ENCODE measurements at regions not wholly inside any gene's neighbourhood (a gene's known extent, or its start where the extent isn't known, plus 50 kb on each side); places are given as distances from the start of the nearest gene placed in this dataset.

- whole genome bisulfite sequencing (ENCODE audit: extremely low coverage, insufficient read length, low lambda C conversion rate): no CpG with 5 or more reads among the region's 4 CpGs
Observed at GRCh38 chr2:8427211-8427610, 254.6 kb upstream of the ID2 start.

More at GRCh38 chr2:8427211-8427610, 254.6 kb upstream of the ID2 start:
- no peak for DNase-seq
- no peak overlapping the region for H3K9ac ChIP-seq (ENCODE audit: extremely low read depth, insufficient read length, low read length)
- Mint-ChIP-seq H3K4me3 (no peak overlapping the region), H3K27me3 (ENCODE audit: low read depth) (no peaks in the 10 kb centered on the region; the same call in 1 of the 2 replicates), H3K9me3 (peaks cover 0 to 2% of the 10 kb centered on the region in 2 experiments; a peak in 1 of 5 replicates), H3K36me3 (ENCODE audit: insufficient read depth in 1 of 3, low read depth in 3 of 3) (peaks cover 0 to 12% (median 5%) of the 10 kb centered on the region in 3 experiments; a peak in 4 of 7 replicates), H3K27ac (no peak overlapping the region), H3K4me1 (peaks cover 6 to 9% of the 10 kb centered on the region in 2 experiments; a peak in 3 of 4 replicates)
- H3T11ph ChIP-seq (ENCODE audit: low read length): no peak overlapping the region
- H3K4ac ChIP-seq (ENCODE audit: low read depth, low read length): no peak overlapping the region
- H3K23me2 ChIP-seq (ENCODE audit: insufficient read length, low read depth, low read length, poor library complexity, severe bottlenecking): no peaks in the 10 kb centered on the region
- H3K18ac ChIP-seq (ENCODE audit: insufficient read length, low read depth, low read length): no peak overlapping the region
- TF ChIP-seq, protein P1, sequence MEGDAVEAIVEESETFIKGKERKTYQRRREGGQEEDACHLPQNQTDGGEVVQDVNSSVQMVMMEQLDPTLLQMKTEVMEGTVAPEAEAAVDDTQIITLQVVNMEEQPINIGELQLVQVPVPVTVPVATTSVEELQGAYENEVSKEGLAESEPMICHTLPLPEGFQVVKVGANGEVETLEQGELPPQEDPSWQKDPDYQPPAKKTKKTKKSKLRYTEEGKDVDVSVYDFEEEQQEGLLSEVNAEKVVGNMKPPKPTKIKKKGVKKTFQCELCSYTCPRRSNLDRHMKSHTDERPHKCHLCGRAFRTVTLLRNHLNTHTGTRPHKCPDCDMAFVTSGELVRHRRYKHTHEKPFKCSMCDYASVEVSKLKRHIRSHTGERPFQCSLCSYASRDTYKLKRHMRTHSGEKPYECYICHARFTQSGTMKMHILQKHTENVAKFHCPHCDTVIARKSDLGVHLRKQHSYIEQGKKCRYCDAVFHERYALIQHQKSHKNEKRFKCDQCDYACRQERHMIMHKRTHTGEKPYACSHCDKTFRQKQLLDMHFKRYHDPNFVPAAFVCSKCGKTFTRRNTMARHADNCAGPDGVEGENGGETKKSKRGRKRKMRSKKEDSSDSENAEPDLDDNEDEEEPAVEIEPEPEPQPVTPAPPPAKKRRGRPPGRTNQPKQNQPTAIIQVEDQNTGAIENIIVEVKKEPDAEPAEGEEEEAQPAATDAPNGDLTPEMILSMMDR (conservative IDR thresholded peaks at IDR 0.05): no peak
- H2BK12ac ChIP-seq (ENCODE audit: insufficient read length, low read depth, low read length): no peak overlapping the region
- no peak overlapping the region for H3K14ac ChIP-seq (ENCODE audit: insufficient read depth, low read length)
- no peaks in the 10 kb centered on the region for H3K27me3 ChIP-seq (ENCODE audit: insufficient read depth, low read length)
- no peak overlapping the region for H3K23ac ChIP-seq (ENCODE audit: insufficient read length, low read depth, low read length)
- H4K20me1 ChIP-seq (ENCODE audit: control insufficient read depth, insufficient read depth, insufficient read length): no peaks in the 10 kb centered on the region
- no peak overlapping the region for H3K27ac ChIP-seq (ENCODE audit: insufficient read length, low read depth, low read length)
- no peak overlapping the region for H2BK120ac ChIP-seq (ENCODE audit: low read depth, low read length, poor library complexity, severe bottlenecking)
- H2AK5ac ChIP-seq (ENCODE audit: insufficient read length, low read length): no peak overlapping the region
- H2BK5ac ChIP-seq (ENCODE audit: insufficient read length, low read length): no peak overlapping the region
- no peak overlapping the region for H2AFZ ChIP-seq (ENCODE audit: low read length)
- H4K5ac ChIP-seq (ENCODE audit: insufficient read length, low read depth, low read length): no peak overlapping the region
- H4K8ac ChIP-seq (replicated peaks; ENCODE audit: insufficient read length, low read depth, low read length): no peak overlapping the region
- no peaks in the 10 kb centered on the region for H3K4me1 ChIP-seq (ENCODE audit: insufficient read depth, low read length)
- H3K79me2 ChIP-seq (ENCODE audit: insufficient read depth, low read length): no peaks in the 10 kb centered on the region
- no peak overlapping the region for H2BK20ac ChIP-seq (ENCODE audit: low read depth, low read length, poor library complexity, severe bottlenecking)
- H3K79me1 ChIP-seq (ENCODE audit: insufficient read depth, low read depth, low read length, poor library complexity, severe bottlenecking): no peaks in the 10 kb centered on the region
- H4K91ac ChIP-seq (ENCODE audit: insufficient read length, low read depth, low read length): no peak overlapping the region
- no peaks in the 10 kb centered on the region for H3K9me3 ChIP-seq (ENCODE audit: control insufficient read depth, low read depth, low read length)
- no peak overlapping the region for H3K4me2 ChIP-seq (ENCODE audit: insufficient read depth, insufficient read length, low read length)
- H2BK15ac ChIP-seq (ENCODE audit: low read depth, low read length): no peak overlapping the region
- no peak overlapping the region for H3K56ac ChIP-seq (ENCODE audit: insufficient read length, low read depth, low read length)

All from H9 (cell line).